OCI-LY7 (cell line): ENCODE measurements at regions not wholly inside any gene's neighbourhood (a gene's known extent, or its start where the extent isn't known, plus 50 kb on each side); places are given as distances from the start of the nearest gene placed in this dataset.

Source experiments
- EZH2phosphoT487 ChIP-seq: fragments of 200-600 bp; sonication (generic); IDR thresholded peaks from 2 replicates; pipeline ENCODE4 v1.6.1; 2018; ENCODE audit warnings: low read depth, borderline replicate concordance, mild to moderate bottlenecking, mixed run types, antibody characterized with exemption, low read length, moderate library complexity, mixed read lengths
- TF ChIP-seq, protein P1 (sequence below): fragments of 200-600 bp; sonication (generic); conservative IDR thresholded peaks from 2 replicates; pipeline ENCODE4 v1.5.1; 2014; ENCODE audit warnings: mild to moderate bottlenecking, antibody characterized with exemption, low read length, moderate library complexity, mixed read lengths

DNA sequence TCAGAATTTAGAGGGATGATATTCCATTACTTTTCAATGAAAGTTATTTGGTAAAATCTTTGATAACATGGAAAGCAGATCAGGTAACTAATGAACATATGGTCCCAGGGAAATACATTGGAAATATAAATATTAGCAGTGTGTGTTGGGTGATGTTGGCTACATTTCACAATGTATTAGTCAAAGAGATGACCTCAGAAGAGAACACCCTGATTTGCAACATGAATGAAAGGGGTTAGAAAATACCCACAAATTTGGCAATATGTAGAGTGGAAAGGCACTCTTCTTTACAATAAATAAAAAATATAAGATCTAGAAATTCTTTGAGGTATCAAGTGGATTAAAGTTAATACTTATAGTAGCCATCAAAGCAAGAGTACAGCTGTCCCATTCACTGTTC, 606.7 kb downstream of the PSAT1 start:
- TF ChIP-seq, protein P1, sequence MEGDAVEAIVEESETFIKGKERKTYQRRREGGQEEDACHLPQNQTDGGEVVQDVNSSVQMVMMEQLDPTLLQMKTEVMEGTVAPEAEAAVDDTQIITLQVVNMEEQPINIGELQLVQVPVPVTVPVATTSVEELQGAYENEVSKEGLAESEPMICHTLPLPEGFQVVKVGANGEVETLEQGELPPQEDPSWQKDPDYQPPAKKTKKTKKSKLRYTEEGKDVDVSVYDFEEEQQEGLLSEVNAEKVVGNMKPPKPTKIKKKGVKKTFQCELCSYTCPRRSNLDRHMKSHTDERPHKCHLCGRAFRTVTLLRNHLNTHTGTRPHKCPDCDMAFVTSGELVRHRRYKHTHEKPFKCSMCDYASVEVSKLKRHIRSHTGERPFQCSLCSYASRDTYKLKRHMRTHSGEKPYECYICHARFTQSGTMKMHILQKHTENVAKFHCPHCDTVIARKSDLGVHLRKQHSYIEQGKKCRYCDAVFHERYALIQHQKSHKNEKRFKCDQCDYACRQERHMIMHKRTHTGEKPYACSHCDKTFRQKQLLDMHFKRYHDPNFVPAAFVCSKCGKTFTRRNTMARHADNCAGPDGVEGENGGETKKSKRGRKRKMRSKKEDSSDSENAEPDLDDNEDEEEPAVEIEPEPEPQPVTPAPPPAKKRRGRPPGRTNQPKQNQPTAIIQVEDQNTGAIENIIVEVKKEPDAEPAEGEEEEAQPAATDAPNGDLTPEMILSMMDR = no peak
- TF ChIP-seq EZH2phosphoT487 = no peak
